ENCODE measurements at regions not wholly inside any gene's neighbourhood (a gene's known extent, or its start where the extent isn't known, plus 50 kb on each side); places are given as distances from the start of the nearest gene placed in this dataset.

GRCh38 chr3:166499636-166500035 is 662.4 kb upstream of the BCHE start:
- CTCF ChIA-PET = no interaction called here
- H2AFZ ChIP-seq (ENCODE audit: insufficient read depth, low read depth, low read length, poor library complexity, severe bottlenecking) = no peak overlapping the region

GRCh38 chr3:166498446-166498845 is 661.2 kb upstream of the BCHE start:
- TF ChIP-seq CTCF (IDR thresholded peaks at IDR 0.05) (no peak), EZH2 (IDR thresholded peaks at IDR 0.05; ENCODE audit: borderline replicate concordance, insufficient read depth, low read depth, low read length, poor library complexity, severe bottlenecking) (no peak)
- Histone ChIP-seq H3K9me3 (ENCODE audit: control extremely low read depth in 1 of 3, control insufficient read depth in 2 of 3, insufficient read depth in 1 of 3, low read length in 2 of 3) (no peaks in the 10 kb centered on the region), H3K36me3 (replicated peaks in 1 of 2; ENCODE audit: control extremely low read depth in 1 of 2, control insufficient read depth in 1 of 2, extremely low read depth in 1 of 2, insufficient read depth in 2 of 2, low read length in 1 of 2) (no peaks in the 10 kb centered on the region), H3K27me3 (replicated peaks in 1 of 4; ENCODE audit: control extremely low read depth in 1 of 4, control insufficient read depth in 3 of 4, insufficient read depth in 4 of 4, low read length in 3 of 4) (no peaks in the 10 kb centered on the region), H4K20me1 (ENCODE audit: control insufficient read depth, insufficient read depth, low read length, poor library complexity, severe bottlenecking) (no peaks in the 10 kb centered on the region), H3K4me1 (ENCODE audit: control insufficient read depth in 2 of 2, insufficient read depth in 2 of 2, low read length in 2 of 2) (no peaks in the 10 kb centered on the region), H3K4me2 (replicated peaks; ENCODE audit: low read depth, low read length, poor library complexity, severe bottlenecking) (no peak overlapping the region), H3K4me3 (ENCODE audit: control extremely low read depth in 1 of 5, extremely low read depth in 1 of 5, insufficient read depth in 1 of 5, low read depth in 2 of 5, low read length in 4 of 5) (no peak overlapping the region), H2AFZ (ENCODE audit: insufficient read depth, low read depth, low read length, poor library complexity, severe bottlenecking) (no peak overlapping the region), H3K79me2 (ENCODE audit: control insufficient read depth, insufficient read depth, low read length) (no peaks in the 10 kb centered on the region), H3K27ac (ENCODE audit: low read length in 2 of 2) (no peak overlapping the region), H3K9ac (ENCODE audit: low read length) (no peak overlapping the region)
- POLR2A ChIA-PET = no interaction called here
- intact Hi-C loops (cut with micrococcal nuclease) = no loop called here
- no peak for ATAC-seq (ENCODE audit: low read depth)
- Mint-ChIP-seq H3K4me3 (no peak overlapping the region), H3K9me3 (ENCODE audit: insufficient read depth) (no peaks in the 10 kb centered on the region), H3K27me3 (no peaks in the 10 kb centered on the region), H3K4me1 (no peaks in the 10 kb centered on the region), H3K27ac (no peak overlapping the region)
- DNase-seq = no peak
- WGBS (ENCODE audit: insufficient coverage) = 80% methylated on average over 2 of the region's 3 CpGs
- CTCF ChIA-PET = no interaction called here

More at GRCh38 chr3:166499636-166500035, 662.4 kb upstream of the BCHE start:
- no peaks in the 10 kb centered on the region for H3K27me3 ChIP-seq (replicated peaks in 1 of 4; ENCODE audit: control extremely low read depth in 1 of 4, control insufficient read depth in 3 of 4, insufficient read depth in 4 of 4, low read length in 3 of 4)
- intact Hi-C loops (cut with micrococcal nuclease) = no loop called here
- ATAC-seq (ENCODE audit: low read depth) (no peak), DNase-seq (no peak)
- no peak overlapping the region for H3K4me3 ChIP-seq (ENCODE audit: control extremely low read depth in 1 of 5, extremely low read depth in 1 of 5, insufficient read depth in 1 of 5, low read depth in 2 of 5, low read length in 4 of 5)
- no peak overlapping the region for H3K27ac ChIP-seq (ENCODE audit: low read length in 2 of 2)
- Mint-ChIP-seq H3K4me1 (no peaks in the 10 kb centered on the region), H3K27me3 (no peaks in the 10 kb centered on the region), H3K4me3 (no peak overlapping the region), H3K9me3 (ENCODE audit: insufficient read depth) (no peaks in the 10 kb centered on the region), H3K27ac (no peak overlapping the region)
- no peak overlapping the region for H3K4me2 ChIP-seq (replicated peaks; ENCODE audit: low read depth, low read length, poor library complexity, severe bottlenecking)
- H3K36me3 ChIP-seq (replicated peaks in 1 of 2; ENCODE audit: control extremely low read depth in 1 of 2, control insufficient read depth in 1 of 2, extremely low read depth in 1 of 2, insufficient read depth in 2 of 2, low read length in 1 of 2) = no peaks in the 10 kb centered on the region
- no CpG with 5 or more reads among the region's 3 CpGs for WGBS (ENCODE audit: insufficient coverage)
- TF ChIP-seq EZH2 (IDR thresholded peaks at IDR 0.05; ENCODE audit: borderline replicate concordance, insufficient read depth, low read depth, low read length, poor library complexity, severe bottlenecking) (no peak), CTCF (IDR thresholded peaks at IDR 0.05) (no peak)
- no peaks in the 10 kb centered on the region for H3K79me2 ChIP-seq (ENCODE audit: control insufficient read depth, insufficient read depth, low read length)
- POLR2A ChIA-PET = no interaction called here
- no peaks in the 10 kb centered on the region for H4K20me1 ChIP-seq (ENCODE audit: control insufficient read depth, insufficient read depth, low read length, poor library complexity, severe bottlenecking)
- H3K4me1 ChIP-seq (ENCODE audit: control insufficient read depth in 2 of 2, insufficient read depth in 2 of 2, low read length in 2 of 2) = no peaks in the 10 kb centered on the region
- H3K9me3 ChIP-seq (ENCODE audit: control extremely low read depth in 1 of 3, control insufficient read depth in 2 of 3, insufficient read depth in 1 of 3, low read length in 2 of 3) = peaks cover 0 to 3% (median 0%) of the 10 kb centered on the region in 3 donors
- H3K9ac ChIP-seq (ENCODE audit: low read length) = no peak overlapping the region
